CMK (cell line): ENCODE measurements at regions not wholly inside any gene's neighbourhood (a gene's known extent, or its start where the extent isn't known, plus 50 kb on each side); places are given as distances from the start of the nearest gene placed in this dataset.

Source experiments
- DNase-seq: peaks from one replicate; pipeline ENCODE4 v3.0.0-alpha.2; 2010; ENCODE audit warnings: low read depth

DNA sequence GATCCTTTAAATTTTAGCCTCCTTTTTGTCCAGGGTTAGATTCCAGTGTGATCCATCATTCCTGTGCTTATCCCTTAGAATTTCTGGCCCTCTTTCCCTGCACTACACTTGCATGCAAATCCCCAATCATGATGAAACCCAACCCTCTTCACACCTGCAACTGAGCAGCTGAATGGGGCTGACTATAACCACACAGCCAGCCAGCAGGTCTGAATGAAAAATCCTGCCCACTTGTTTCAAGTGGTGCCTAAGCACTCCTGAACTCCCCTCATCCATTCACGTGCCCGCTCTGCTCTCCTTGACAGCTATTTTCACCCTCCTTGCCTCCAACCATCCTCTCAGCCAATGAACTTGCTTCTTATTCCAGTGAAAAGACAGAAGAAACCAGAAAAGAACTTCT, 80.5 kb upstream of the AFF3 start:
- DNase-seq = no peak

DNA sequence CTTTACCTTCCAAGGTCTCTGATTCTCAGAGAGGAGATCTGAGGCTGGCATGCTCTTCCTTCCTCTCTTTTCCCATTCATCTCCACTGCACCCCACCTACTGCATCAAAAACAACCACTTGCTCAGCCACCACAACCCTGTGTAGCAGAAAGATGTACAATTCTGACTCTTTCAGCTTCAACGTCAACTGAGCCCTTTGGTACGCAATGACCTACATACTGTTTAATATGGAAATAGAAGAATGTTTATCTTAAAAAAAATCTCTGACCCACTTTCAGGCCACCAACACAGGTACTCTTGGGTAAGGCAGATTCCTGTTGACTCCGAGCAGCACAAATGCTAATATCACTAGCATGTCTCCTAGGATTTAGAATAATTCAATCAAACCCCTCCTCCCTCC, 76.2 kb upstream of the AFF3 start:
- DNase-seq = no peak

GRCh38 chr2:100217323-100217722, 74.9 kb upstream of the AFF3 start:
- no peak for DNase-seq

DNA sequence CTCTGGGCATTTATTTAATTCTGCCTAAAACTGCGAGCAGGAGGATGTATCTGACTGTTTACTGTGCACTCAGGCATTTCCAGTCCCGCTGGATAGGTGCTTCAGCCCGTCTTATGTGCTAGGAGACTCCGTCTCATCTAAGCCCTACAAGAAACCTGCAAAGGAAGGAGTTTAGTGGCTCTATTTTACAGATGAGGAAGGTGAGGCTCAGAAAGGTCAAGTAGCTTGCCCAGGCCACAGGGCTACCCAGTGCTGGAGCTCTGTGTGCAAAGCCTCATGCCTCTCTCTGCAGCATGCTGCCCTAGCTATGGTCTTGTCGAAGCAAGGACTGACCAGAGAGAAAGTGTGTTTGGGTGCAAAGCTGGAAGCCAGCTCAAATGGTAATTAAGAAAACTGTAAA, 73.6 kb upstream of the AFF3 start:
- no peak for DNase-seq

- DNase-seq = no peak
Observed at GRCh38 chr2:100215371-100215770, 73.0 kb upstream of the AFF3 start.

GRCh38 chr2:100214265-100214971, 72.0 kb upstream of the AFF3 start:
- no peak for DNase-seq

- no peak for DNase-seq
Observed at GRCh38 chr2:100213595-100213994, 71.2 kb upstream of the AFF3 start.

DNA sequence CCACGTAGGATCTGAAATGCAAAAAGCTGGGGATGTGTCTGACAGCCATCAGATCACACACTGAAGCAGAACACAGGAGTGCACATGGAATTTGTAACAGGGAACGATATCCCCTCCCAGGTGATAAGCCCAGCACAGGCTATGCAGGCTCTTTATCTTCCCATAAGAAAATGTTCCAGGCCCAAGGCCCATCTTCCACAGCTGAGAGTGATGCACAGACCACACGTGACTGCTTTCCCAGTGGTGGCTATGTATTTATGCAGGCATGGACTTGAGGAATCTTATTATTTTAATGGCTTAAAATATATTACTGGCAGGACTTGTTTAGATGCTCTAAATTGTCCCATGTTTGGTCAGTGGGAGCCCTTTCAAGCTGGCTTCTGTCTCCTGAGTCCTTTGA, 70.5 kb upstream of the AFF3 start:
- no peak for DNase-seq

- no peak for DNase-seq
Observed at GRCh38 chr2:100211521-100211920, 69.1 kb upstream of the AFF3 start.

DNA sequence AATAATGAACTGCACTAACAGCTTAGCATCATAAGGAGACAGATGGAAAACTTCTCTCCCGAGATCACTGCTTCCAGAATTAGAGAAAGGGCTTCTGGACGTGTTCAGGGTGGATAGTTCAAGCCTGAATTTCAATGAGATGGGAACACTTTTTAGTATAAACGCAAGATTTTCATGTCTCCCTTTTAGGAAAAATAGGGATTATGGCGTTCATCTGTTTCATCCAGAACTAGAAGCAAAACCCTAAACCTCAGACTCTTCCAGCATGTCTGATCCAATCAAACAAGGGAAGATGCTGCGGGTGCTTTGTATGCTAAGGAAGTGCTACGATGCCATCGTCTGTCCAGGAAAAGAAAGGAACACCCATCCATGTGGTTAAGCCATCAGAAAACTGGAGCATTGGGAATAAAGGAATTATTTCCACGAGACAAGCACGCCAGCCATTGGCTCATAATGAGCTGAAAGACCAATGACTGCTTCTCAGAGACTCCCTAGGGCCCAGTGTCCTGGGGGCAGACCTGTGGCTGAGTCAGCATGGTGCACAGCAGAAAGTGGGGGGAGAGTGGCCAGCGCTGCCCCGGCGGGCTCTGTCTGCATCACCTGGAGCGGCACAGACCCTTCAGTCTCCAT, 65.9 kb upstream of the AFF3 start:
- no peak for DNase-seq

DNA sequence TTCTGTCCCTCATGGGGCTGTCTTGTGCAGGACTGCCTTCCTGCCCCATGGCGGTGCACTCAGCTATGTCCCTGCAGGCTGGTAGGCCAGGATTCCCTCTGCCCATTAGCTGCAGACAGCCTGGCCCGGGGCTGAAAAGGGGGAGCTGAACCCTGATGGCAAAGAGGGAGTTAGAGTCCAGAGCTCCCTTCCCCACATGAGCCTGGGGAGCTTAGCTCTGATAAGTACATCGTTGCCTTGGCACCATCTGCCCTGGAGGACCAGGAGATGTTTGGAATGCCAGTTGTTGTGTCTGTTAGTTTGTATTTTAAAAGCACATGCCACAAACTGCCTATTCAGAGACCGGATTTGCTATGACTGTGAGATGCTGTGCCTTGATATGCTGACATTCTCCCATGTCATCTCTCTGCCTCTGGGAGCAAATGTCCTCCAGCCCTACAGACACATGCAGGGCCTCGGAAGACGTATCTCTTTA, 65.1 kb upstream of the AFF3 start:
- DNase-seq = no peak

GRCh38 chr2:100206731-100207255, 64.4 kb upstream of the AFF3 start:
- no peak for DNase-seq

DNA sequence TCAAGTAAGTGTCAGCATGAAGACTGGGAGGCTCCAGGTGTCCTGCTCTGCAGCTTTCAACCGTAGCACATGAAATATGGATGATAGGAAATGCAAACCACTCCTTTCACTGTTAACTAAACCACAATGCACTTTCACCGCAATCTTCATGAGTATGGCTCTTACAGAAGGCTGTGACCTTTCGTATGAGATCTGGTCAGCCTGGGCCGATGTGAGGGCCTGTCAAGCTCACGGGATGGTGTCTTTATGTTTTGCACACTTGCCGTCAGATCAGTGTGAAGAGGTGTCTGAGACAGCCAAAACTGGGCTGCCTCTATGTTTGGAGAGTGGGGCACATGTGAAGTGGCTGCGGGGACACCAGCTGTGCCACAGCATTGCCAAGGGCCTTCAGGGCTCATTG, 62.8 kb upstream of the AFF3 start:
- no peak for DNase-seq

DNA sequence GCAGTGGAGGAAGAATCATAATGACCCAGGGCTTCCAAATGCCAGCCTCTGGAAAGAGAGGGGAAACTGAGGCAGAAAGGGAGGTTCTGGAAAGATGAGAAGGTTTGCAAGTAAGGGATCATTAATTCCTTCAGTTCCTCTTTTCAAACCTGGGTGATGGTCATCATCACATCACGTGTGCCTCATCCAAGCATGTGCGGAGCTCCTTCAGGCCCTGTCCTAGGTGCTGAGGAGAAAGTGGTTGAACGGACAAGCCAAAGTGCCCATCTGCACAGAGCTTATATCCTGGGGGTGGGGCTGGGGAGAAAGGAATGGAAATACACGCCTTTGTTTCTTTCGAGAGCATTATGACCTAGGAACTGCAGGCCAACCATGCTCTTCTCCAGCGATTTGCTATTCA, 60.2 kb upstream of the AFF3 start:
- DNase-seq = no peak

GRCh38 chr2:100200985-100201384, 58.6 kb upstream of the AFF3 start:
- DNase-seq = no peak

- no peak for DNase-seq
Observed at GRCh38 chr2:100199421-100199820, 57.0 kb upstream of the AFF3 start.

- DNase-seq = no peak
Observed at GRCh38 chr2:100198461-100199230, 56.3 kb upstream of the AFF3 start.

- no peak for DNase-seq
Observed at GRCh38 chr2:100197631-100198153, 55.3 kb upstream of the AFF3 start.

GRCh38 chr2:100196786-100197494, 54.5 kb upstream of the AFF3 start:
- no peak for DNase-seq

DNA sequence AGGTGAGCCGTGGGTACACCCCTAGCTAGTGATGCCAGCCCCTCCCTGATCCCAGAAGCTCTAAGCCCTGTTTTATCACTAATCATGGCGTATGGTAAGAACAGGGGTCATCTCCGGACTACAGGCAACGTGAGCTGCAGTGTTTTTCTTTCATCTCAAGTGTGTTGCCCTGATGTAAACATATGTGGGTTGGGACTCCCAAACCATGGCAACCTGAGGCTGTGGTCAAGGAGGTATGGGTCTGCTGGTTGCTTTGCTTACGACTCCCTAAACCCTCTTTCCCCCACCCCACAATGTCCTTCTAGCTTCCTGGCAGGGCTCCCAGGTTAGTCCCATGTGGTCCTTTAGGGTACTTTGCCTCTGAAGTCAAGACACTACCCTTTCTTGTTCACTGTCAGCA, 53.6 kb upstream of the AFF3 start:
- DNase-seq = no peak

GRCh38 chr2:100194951-100195350, 52.6 kb upstream of the AFF3 start:
- DNase-seq = no peak

DNA sequence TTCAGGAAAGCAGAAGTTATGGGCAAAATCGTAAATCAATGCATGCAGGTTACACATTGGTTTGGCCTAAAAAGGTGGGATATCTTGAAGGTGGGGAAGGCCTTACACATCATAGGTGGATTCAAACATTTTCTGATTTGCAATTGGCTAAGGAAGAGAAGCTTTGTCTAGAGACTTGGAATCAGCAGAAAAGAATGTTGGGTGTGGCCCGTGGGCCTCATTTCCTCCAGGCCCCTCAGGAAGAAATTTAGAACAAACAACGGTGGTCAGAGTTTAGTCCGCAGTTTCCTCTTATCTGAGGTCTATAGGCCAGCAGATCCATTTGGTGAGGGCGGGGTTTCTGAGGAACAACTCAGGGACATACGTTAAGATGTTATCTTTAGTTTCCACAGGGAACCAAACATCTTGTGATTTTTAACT, 50.9 kb upstream of the AFF3 start:
- DNase-seq = peak; percentile 47
